ENCODE measurements at regions not wholly inside any gene's neighbourhood (a gene's known extent, or its start where the extent isn't known, plus 50 kb on each side); places are given as distances from the start of the nearest gene placed in this dataset.

DNA sequence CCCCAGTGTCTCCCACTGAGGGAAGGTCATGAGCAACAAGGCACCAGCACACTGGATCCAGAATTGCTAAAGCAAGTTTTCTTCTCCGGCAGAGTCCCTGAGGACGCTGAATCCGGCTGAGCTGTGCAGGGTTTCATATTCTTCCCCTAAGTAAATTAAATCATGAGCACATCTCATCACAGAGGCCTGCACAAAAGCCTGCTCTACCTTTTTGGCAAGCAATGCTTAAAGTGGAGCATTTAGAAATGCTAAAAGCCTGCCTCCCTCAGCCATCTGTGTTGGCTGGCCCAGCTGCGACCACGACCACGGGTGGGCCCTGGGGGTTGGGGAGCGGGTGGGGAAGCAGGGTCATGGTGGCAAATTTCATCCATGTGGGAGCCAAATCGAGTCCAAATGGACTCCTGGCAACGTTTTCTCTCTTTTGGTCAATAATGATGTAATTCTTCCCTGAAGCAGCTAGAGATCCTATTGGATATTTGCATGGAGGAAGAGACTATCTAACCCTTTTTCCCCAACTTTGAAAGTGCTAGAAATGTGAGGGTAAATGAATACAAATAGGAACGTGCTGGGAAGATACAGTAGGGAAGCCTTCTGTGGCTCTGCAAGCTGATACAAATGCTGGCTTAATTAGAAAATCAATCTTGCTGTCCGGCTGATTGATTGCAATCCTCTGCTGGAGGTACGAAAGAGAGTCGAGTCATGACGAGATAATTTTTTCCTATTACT is 532.8 kb upstream of the TBL1XR1 start:
- peak; percentile 23 for DNase-seq

DNA sequence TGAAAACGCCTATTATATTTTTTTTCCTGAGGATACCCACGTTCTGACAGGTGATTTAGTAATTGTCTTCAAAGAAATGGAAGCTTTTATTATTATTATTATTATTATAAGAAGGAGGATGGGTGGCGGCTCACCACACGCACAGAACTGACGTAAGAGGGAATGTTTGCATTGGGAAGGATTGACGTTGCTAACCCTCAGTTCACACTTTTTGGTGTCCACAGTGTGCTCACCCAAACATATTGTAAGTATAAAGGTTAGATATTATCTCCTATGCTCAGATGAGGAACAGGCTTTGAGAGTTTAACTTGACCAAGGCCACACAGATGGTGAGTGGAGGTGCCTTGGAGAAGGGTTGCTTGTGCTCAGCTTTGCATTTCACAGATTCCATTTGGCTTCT is 533.5 kb upstream of the TBL1XR1 start:
- DNase-seq, result no peak

DNA sequence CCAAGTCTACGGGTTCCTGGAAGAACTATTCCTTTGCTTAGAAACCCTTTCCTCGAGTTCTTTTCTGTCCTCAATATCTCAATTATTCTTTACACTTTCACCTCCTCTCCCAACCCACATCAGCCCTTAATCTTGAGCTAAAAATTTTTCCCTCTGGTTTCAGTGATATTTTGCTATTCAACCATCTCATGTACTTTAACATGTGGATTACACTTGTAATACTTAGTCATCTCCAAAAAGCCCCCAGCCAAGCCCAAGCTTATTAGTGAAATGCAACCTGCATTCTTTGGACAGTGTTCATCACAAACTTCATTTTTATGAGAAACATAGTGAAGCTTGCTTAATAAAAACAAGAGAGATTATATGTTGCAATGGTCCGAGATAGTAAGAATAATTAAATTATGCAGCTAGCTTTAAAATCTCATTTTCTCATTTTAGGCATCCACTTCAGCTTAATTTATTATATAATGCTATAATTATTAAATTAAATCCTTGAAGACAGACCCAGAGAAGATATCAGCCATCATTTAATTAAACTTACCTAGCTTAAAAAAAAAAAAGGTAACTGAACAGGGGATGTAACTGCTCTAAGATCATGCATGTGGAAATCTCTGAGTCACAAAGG is 534.5 kb upstream of the TBL1XR1 start:
- DNase-seq, result no peak

DNA sequence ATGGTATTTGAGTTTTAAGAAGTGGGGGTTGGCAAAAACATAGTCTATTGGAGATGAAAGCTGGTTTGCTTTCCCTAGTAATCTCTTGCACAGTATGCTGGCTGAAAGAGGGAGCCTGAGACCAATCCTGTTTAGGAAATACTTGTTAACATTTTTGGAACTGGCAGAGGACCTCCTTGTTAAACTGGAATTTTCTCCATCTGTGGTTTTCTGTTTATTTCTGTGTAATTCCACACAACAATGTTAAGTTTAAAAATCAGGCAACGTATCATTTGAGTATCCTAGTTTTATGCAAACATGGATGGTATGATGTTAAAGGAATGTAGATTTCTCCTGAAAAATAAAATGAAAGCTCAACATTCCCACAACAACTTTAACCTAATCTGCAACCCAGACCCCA is 536.0 kb upstream of the TBL1XR1 start:
- DNase-seq, result no peak

DNA sequence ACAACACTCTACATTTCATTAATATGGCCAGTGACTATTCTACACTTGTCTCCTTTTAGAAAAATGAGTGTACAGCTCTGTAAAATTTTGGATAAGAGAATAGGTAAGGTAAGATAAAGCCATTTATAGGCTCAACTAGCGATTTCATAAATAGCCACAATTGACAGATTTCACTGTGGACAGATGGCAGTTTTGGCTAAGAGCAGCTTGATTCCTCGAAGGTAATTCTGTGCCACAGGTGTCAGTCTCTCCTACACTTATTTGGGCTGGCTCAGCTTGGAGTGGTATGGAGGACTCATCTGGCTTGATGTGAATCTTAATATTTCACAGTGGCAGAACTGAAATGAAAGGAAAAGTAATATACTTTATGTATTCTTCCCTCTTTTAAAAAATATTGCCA is 536.7 kb upstream of the TBL1XR1 start:
- DNase-seq, result no peak

DNA sequence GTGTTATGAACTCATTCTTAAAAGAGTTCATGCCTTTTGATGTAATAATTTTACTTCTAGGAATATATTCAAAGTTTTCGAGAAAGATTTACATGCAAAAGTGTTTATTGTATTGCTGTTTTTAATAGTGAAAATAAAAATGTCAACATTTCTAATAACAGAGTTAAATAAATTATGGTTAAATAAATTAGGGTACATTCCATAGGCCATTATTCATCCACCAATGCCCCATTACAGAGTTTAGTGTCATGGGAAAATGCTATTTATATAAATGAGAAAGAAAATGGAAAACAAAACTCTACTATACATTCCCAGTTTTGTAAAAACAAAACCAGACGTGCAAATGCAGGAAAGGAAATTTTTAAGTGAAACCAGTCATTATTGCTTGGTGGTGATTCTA is 538.1 kb upstream of the TBL1XR1 start:
- DNase-seq, result no peak

DNA sequence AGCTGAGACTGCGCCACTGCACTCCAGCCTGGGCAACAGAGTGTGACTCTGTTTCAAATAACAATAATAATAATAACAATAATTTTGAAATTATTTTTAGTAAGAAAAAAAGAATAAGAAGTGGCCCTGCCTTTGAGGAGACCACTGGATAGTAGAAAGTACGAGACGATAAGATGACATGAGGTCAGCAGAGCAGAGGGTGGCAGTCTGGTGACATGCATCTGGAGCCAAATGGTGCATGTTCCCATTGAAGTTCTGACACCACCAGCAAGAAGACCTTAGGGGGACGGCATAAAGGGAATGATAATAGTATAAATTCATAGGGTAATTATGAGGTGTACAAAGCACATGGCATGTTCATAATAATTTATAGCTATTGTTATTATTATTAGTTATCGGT is 542.2 kb upstream of the TBL1XR1 start:
- DNase-seq, result no peak

DNA sequence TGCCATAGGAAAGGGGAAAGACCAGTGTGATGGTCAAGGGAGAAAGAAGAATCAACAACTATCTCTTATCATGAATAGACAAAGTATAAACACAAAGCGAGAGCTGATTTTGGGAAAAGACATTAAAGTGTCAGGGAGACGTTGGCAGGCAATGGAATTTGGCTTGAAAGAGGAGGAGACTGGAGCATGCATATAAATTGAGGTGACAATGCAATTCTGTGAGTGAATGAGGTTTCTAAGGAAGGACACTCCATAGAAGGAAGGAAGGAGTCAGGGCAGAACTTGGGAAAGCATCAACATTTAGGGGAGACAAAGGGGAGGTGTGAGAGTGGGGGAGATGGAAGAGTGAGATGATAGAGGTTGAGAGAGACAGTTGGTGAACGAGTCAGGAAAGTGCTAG is 543.0 kb upstream of the TBL1XR1 start:
- no peak for DNase-seq

DNA sequence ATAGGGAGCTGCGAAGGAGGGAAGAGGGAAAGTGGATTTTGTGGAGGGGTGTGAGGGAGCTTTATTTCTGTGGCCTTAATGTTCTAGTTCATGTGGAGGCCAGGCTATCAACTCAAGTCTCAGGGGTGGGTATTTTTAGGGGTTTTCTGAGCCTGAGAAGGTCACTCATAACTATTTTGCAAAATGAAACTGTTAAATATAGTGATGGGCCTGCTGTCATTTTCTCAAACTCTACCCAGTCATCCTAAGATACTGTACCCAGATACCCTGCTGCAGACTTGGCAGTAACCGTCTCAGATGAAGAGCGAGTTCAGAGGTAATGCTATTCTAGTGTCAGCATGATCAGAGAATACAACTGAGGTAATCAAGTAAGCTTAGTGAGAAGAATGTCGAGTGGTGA is 545.0 kb upstream of the TBL1XR1 start:
- no peak for DNase-seq

DNA sequence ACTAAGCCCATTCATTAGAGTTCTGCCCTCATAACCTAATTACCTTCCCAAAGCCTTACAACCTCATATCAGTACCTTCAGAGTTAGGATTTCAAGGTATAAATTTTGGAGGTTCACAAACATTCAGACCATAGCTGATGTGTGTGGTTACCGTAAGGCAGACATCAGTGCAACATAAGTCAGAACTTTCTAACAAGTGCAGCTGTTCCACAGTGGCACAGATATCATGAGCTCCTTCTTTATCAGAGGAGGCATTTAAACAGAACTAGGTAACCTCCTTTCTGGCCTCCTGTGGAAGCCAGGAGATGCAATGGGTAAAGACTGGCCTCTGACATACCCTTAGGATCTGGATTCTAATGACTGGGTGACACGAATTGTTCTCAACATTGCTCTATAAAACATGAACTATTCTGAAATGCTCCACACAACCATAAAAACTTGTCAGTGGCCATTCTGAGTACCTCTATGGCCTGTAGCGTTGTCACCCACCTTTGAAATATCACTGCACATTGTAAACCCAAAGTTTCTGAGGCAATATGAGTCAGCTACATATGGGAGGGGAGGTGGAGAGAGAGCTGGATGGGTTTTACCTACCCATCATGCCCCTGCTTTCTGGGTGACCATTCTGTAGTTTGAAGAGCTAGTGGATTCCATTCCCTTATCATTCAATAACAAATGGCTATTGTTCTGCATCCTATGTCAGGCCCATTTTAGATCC is 546.0 kb upstream of the TBL1XR1 start:
- DNase-seq, result no peak

DNA sequence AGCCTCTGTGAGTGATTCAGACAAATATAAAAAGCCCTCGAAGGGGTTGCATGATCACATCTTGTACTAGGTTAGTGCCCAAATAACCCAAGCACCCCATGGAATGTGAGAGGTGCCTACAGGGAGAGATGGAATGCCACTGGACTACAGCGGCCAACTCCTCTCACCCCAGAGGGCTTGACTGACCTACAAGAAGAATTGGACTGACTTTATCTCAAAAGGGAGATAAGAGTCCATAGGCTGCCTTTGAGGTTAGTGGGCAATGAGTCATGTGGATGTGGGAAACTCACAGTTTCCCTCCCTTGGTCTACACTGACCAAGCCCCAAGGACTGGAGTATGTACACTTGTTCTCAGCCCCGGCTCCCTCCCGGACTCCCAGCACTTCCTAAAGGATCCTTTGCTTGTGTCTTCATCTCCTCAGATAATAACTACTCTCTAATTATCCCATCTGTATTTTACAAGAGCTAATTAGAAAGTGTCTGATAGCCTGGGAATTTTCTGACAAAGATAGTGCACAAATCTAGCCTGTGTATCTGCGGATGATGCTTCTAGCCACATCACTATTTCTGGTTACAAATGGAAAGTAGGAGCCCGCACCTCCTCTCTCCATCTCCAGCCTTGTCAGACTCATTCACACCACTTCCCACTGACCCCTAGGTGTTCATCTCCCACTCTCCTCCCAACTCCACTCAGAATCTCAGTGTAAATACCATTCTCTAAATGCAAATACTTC is 547.8 kb upstream of the TBL1XR1 start:
- peak; percentile 9 for DNase-seq

DNA sequence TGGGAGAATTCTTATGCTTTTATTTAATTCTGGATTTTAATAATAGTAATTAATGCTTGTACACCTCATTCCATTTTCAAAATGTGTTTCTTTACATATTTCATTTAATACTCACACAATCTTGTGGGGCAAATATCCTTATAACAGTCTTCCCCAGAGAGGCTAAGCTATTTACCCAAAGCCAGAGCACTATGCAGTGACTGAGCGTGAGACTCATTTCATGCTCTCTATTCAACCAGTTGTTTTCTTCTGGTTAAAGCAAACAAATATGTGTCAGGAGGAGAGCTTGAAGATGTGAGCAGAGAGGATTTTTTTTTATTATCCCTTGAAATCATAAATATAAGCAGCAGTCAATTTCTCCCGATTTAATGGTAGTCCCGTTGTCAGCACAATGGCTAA is 548.3 kb upstream of the TBL1XR1 start:
- DNase-seq, result no peak

DNA sequence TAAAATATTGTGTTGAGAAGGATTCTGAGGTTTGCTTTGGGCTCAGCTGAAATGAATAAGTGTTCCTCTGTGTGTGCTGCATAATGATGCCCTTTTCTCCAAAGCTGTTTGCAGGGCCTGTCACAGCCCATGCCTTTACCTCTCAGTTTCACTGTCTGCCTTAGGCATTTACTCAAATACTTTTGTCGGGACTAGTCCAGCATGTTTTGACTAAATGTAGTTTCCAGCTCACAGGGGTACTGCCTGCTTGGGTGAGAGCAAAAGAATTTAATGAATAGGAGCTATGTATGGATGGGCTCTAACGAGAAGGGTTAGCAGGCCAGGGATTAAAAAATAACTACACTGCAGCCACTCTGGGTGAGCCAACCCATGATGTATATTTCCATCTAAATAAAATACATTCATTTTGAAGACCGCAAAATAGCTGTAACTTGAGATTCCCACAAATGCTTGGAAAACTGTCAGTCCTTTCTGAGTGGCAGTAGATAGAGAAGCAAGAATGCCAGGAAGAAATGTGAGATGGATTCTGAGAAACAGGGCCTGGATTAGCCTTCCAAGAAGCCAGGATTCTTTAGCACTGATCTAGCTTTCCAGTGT is 549.2 kb upstream of the TBL1XR1 start:
- no peak for DNase-seq

DNA sequence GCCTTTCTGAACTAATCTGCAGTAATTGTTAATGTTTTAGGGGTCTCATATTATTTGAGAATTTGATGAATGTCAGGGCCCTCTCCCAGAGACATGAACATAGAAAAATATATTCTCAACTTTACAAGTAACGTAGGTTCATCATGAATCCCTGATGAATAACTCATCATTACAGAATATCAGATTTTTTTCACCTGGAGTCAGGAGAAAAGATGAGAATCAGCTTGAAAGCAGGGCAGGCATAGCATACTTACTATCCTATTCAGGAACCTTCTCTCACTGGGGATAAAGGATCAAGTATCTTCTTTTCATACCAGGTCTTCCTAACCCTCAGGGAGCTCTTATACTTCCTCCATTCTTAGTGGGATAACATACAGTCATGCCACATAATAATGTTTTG is 552.6 kb upstream of the TBL1XR1 start:
- no peak for DNase-seq

DNA sequence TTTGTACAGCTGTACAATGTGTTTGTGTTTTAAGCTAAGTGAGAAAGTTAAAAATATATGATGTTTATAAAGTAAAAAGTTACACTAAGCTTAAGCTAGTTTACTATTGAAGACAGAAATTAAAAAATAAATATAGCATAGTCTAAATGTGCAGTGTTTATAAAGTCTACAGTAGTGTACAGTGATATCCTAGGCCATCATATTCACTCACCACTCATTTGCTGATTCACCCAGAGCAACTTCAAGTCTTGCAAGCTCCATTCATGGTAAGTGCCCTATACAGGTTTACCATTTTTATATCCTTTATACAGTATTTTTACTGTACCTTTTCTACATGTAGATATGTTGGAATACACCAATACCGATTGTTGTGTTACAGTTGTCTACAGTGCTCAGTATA is 553.2 kb upstream of the TBL1XR1 start:
- no peak for DNase-seq

DNA sequence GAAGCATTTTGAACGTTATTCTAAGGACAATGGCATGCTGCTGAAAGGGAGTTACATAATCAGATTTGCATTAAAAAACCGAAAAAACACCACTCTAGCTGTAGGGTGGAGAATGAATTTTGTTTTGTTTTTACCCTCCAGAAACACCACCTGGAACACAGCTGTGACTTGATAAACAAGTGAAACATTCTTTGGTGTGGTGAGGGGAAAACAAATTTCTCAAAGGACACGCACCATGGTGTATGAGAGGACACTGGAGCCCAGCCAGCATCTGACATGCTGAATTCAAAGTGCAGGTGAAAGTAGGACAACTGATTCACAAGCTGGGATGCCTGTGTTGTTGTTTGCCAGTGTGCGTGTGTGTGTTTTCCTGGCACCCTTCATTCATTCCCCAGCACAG is 554.5 kb upstream of the TBL1XR1 start:
- no peak for DNase-seq

DNA sequence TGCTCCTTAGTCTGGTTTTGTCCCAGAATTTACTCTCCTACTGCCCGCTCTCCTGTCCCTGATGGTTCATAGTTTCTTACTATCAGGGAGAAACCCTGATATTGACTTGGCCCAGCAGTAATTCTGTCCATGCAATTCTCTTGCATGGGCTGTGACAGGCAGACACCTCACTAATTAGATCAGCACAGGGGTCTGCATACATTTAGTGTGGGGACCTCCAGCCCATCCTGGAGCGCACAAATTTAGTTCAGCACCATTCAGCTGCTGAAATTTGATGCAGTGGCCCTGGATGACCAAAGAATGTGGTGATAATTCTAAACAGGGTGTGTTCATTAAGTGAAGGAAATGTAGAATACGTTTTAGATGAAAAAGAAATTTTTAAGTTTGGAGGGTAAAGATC is 555.5 kb upstream of the TBL1XR1 start:
- no peak for DNase-seq

DNA sequence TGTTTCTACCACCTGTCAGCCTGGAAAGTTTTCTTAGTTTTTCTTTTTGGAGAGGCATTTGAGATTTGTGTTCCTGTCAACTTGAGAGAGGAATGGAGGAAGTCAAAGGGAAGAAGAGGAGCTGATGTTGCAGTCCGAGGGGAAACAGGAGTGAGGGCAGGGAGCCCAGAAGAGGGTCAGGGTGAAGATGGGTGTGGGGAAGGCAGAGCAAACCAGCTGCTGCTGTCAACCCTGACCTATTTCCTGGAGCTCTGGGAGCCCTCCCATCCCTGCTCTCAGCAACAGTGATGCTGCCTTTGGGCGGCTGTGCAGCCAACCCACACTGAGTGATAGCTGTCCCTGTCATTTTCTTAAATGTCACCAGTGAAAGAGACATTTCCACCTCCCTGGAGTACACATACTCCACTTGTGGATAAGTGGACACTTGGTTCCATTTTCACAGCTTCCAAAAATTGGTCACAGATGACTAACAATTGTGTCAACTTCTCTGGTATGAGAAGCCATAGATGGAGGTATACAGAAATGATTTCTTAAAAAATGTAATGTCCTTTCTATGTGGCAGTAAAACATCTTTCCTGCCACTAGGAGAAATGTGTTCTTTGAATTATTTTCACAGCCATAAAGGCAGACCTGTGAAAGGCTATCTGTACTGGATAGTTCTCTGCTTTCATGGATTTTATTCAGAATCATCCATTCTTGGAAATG is 556.3 kb upstream of the TBL1XR1 start:
- DNase-seq, result no peak

DNA sequence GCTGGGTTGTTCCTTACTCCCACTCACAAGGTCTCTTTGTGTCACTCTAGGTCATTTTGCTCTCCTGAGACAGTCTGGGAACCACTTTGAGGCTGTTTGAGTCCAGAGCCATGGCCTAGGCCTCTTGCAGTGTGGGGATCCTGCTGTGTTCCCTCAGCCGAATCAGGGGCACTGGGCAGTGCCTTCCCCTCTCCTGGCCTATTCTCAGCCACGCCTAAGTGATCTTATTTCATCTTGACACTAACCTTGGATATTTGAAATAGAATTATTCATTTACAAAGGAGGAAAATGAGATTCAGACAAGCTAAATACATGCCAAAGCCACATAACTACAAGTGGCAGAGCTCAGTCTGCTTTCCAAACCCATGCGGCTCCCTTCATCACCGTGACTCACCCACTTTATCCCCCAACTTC is 557.2 kb upstream of the TBL1XR1 start:
- DNase-seq, result no peak

DNA sequence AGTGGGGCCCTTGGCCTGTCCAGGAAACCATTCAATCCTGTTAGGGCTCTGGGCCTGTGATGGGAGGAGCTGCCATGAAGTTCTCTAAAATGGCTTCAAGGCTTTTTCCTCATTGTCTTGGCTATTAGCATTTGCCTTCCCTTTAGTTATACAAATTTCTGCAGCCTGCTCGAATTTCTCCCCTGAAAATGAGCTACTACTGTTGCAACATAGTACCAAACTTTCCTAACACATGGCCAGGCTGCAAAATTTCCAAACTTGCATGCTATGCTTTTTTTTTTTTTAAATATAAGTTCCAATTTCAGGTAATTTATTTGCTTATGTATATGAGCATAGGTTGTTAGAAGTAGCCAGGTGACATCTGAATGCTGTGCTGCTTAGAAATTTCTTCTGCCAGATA is 560.8 kb upstream of the TBL1XR1 start:
- DNase-seq, result no peak

DNA sequence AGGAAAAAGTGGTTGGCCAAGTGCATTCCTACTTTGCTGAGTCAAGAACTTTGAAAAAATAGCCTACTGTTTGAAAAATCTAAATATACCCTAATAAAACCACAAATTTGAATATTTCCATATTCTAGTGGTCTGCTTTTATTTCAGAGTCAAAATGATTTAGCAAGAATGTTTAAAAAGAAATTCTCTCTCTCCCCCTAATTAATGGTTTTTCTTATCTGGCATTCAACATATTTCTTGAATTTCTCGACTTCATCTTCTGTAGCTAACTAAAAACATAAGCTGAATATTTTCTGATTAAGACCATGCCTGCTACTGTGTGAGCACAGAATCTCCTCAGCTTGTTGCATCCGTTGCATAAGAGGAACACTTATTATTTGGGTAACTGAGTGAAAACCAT is 563.5 kb upstream of the TBL1XR1 start:
- DNase-seq, result no peak

DNA sequence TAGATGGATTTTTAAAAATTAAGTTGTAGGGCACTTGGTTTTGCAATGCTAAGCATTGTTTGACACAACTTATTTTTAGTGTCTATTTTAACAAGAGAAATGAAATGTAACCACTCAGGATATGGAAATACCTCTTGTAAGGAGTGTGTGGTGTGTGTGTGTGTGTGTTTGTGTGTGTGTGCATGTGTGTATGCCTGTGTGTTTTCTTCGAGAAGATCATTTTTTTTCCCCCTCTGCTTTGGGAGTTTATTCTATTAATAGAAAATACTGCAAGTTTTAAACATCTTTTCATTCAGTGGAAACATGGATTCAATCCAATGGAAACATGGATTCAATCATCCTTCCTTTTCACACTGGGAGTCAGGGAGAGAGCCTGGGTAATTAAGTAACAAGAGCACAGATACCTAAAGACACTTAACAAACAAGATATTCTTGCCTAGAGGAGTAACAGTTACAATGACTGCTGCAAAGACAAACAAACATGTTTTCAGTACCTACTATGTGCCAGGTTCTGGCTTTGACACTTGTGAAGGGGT is 567.2 kb upstream of the TBL1XR1 start:
- DNase-seq, result no peak
